HEK293 (cell line): ENCODE measurements at regions not wholly inside any gene's neighbourhood (a gene's known extent, or its start where the extent isn't known, plus 50 kb on each side); places are given as distances from the start of the nearest gene placed in this dataset.
A peak's percentile ranks its signal among the peaks of the same experiment; 100 is the strongest.

ENCODE experiments used
- CTCF ChIA-PET: fragments of 350-600 bp; formaldehyde crosslinking; extraction: SDS; loops from one replicate; lab custom pipeline; 2021; ENCODE audit warnings: antibody characterized with exemption; lab: Yijun Ruan, JAX
- POLR2A ChIA-PET: fragments of 300-600 bp; formaldehyde crosslinking; extraction: SDS; loops from one replicate; lab custom pipeline; 2020; ENCODE audit warnings: antibody characterized with exemption, inconsistent platforms; lab: Yijun Ruan, JAX
- H3K27ac ChIP-seq: fragments of 200-500 bp; sonication (Bioruptor generic); 2 replicates; pipeline ENCODE4 v1.5.1; 2014; ENCODE audit warnings: low read depth, low read length, control low read depth, inconsistent platforms; ENCODE audit errors: extremely low read depth
- H3K36me3 ChIP-seq, 2 experiments: fragments of 200-500 bp in 1 of 2; sonication (Bioruptor generic) in 1 of 2; 1 replicate in 1 of 2; 2 replicates in 1 of 2; pipeline ENCODE4 v1.5.1; 2014 to 2017; ENCODE audit warnings: inconsistent platforms in 2 of 2, low read length in 2 of 2; ENCODE audit not compliant: control insufficient read depth in 2 of 2, insufficient read depth in 1 of 2
- H3K4me1 ChIP-seq: fragments of 200-500 bp; sonication (Bioruptor generic); 2 replicates; pipeline ENCODE4 v1.5.1; 2014; ENCODE audit warnings: mild to moderate bottlenecking, low read length, inconsistent platforms; ENCODE audit not compliant: control insufficient read depth, insufficient read depth
- H3K4me3 ChIP-seq: 2 replicates; pipeline ENCODE4 v1.5.1; 2011; ENCODE audit warnings: low read depth, mild to moderate bottlenecking, control low read depth, low read length, moderate library complexity
- H3K9me3 ChIP-seq: fragments of 200-500 bp; sonication (Bioruptor generic); 2 replicates; pipeline ENCODE4 v1.5.1; 2014; ENCODE audit warnings: low read depth, low read length, inconsistent platforms; ENCODE audit not compliant: control insufficient read depth, insufficient read depth
- GLIS2 ChIP-seq: fragments of 450-650 bp; formaldehyde crosslinking; IDR thresholded peaks from 2 replicates; pipeline ENCODE4 v1.5.1; 2016; ENCODE audit warnings: missing biosample characterization, missing genetic modification characterization
- SP3 ChIP-seq: fragments of 450-650 bp; formaldehyde crosslinking; IDR thresholded peaks from 2 replicates; pipeline ENCODE4 v1.5.1; 2016; ENCODE audit warnings: missing biosample characterization, missing genetic modification characterization
- ZFP3 ChIP-seq: fragments of 450-650 bp; formaldehyde crosslinking; IDR thresholded peaks from 2 replicates; pipeline ENCODE4 v1.5.1; 2016; ENCODE audit warnings: low read depth, missing biosample characterization, missing genetic modification characterization
- ZFP69B ChIP-seq: fragments of 450-650 bp; formaldehyde crosslinking; IDR thresholded peaks from 2 replicates; pipeline ENCODE4 v1.5.1; 2016; ENCODE audit warnings: missing biosample characterization, missing genetic modification characterization
- ZNF132 ChIP-seq: fragments of 450-650 bp; formaldehyde crosslinking; IDR thresholded peaks from 2 replicates; pipeline ENCODE4 v1.5.1; 2017; ENCODE audit warnings: missing biosample characterization, missing genetic modification characterization, borderline replicate concordance
- ZNF169 ChIP-seq: fragments of 450-650 bp; formaldehyde crosslinking; IDR thresholded peaks from 2 replicates; pipeline ENCODE4 v1.5.1; 2016; ENCODE audit warnings: missing biosample characterization, missing genetic modification characterization
- ZNF18 ChIP-seq: fragments of 450-650 bp; formaldehyde crosslinking; IDR thresholded peaks from 2 replicates; pipeline ENCODE4 v1.5.1; 2016; ENCODE audit warnings: missing biosample characterization, missing genetic modification characterization
- ZNF214 ChIP-seq: fragments of 450-650 bp; formaldehyde crosslinking; IDR thresholded peaks from 2 replicates; pipeline ENCODE4 v1.5.1; 2017; ENCODE audit warnings: missing biosample characterization, mild to moderate bottlenecking, missing genetic modification characterization, borderline replicate concordance
- ZNF266 ChIP-seq: fragments of 450-650 bp; formaldehyde crosslinking; IDR thresholded peaks from 2 replicates; pipeline ENCODE4 v1.5.1; 2016; ENCODE audit warnings: missing biosample characterization, missing genetic modification characterization, low read depth
- ZNF449 ChIP-seq: fragments of 450-650 bp; formaldehyde crosslinking; IDR thresholded peaks from 2 replicates; pipeline ENCODE4 v1.5.1; 2017; ENCODE audit warnings: missing biosample characterization, mild to moderate bottlenecking, missing genetic modification characterization, moderate library complexity
- ZNF510 ChIP-seq: fragments of 450-650 bp; formaldehyde crosslinking; IDR thresholded peaks from 2 replicates; pipeline ENCODE4 v1.5.1; 2018; ENCODE audit warnings: mild to moderate bottlenecking, missing genetic modification characterization, missing biosample characterization; ENCODE audit not compliant: insufficient replicate concordance
- ZNF660 ChIP-seq: fragments of 450-650 bp; IDR thresholded peaks from 2 replicates; pipeline ENCODE4 v1.5.1; 2018; ENCODE audit warnings: missing biosample characterization, mild to moderate bottlenecking, missing genetic modification characterization
- ZNF664 ChIP-seq: fragments of 450-650 bp; formaldehyde crosslinking; IDR thresholded peaks from 2 replicates; pipeline ENCODE4 v1.5.1; 2016; ENCODE audit warnings: missing biosample characterization, missing genetic modification characterization
- ZNF692 ChIP-seq: fragments of 450-650 bp; formaldehyde crosslinking; IDR thresholded peaks from 2 replicates; pipeline ENCODE4 v1.5.1; 2016; ENCODE audit warnings: missing biosample characterization, missing genetic modification characterization
- ZNF701 ChIP-seq: fragments of 450-650 bp; formaldehyde crosslinking; IDR thresholded peaks from 2 replicates; pipeline ENCODE4 v1.5.1; 2016; ENCODE audit warnings: missing biosample characterization, missing genetic modification characterization
- ZSCAN4 ChIP-seq: fragments of 450-650 bp; formaldehyde crosslinking; IDR thresholded peaks from 2 replicates; pipeline ENCODE4 v1.5.1; 2017; ENCODE audit warnings: missing biosample characterization, missing genetic modification characterization
- ZSCAN5A ChIP-seq: fragments of 450-650 bp; formaldehyde crosslinking; IDR thresholded peaks from 2 replicates; pipeline ENCODE4 v1.5.1; 2016; ENCODE audit warnings: missing biosample characterization, missing genetic modification characterization

- TF ChIP-seq ZNF664 (tag by site-specific recombination) (no peak), ZNF510 (tag by site-specific recombination) (no peak), ZNF660 (no peak), GLIS2 (tag by site-specific recombination) (no peak)
Observed at GRCh38 chr21:31594279-31594678, 65.2 kb upstream of the SOD1 start (continued).

- H3K36me3 ChIP-seq = no peaks in the 10 kb centered on the region
- H3K9me3 ChIP-seq = no peaks in the 10 kb centered on the region
- no peak overlapping the region for H3K4me3 ChIP-seq
- H3K27ac ChIP-seq = no peak overlapping the region
- ChIA-PET CTCF (interaction anchor here (0.8 to 2.1 kb wide), 3 partner anchors 11 to 491 kb away, joined by 4 to 6 read pairs (median 4); no protein-coding TSS in a partner anchor), POLR2A (no interaction called here)
- TF ChIP-seq ZNF266 (tag by site-specific recombination) (no peak), ZNF701 (tag by site-specific recombination) (no peak), ZNF692 (tag by site-specific recombination) (peak; percentile 82), ZFP3 (tag by site-specific recombination) (no peak), ZNF132 (tag by site-specific recombination) (no peak), ZFP69B (tag by site-specific recombination) (peak; percentile 65; the same call in 1 of the 2 replicates)
- H3K4me1 ChIP-seq = no peaks in the 10 kb centered on the region
Observed at GRCh38 chr21:31592963-31593560, 66.4 kb upstream of the SOD1 start.

- ChIA-PET CTCF (interaction anchor here (0.7 to 2.1 kb wide), 5 partner anchors 12 to 491 kb away, joined by 4 to 6 read pairs (median 4); no protein-coding TSS in a partner anchor), POLR2A (no interaction called here)
- TF ChIP-seq ZNF214 (tag by site-specific recombination) (no peak), ZSCAN5A (tag by site-specific recombination) (no peak), ZNF169 (no peak), ZNF266 (tag by site-specific recombination) (no peak)
- no peaks in the 10 kb centered on the region for H3K4me1 ChIP-seq
- H3K36me3 ChIP-seq = no peaks in the 10 kb centered on the region
- no peaks in the 10 kb centered on the region for H3K9me3 ChIP-seq
- no peak overlapping the region for H3K27ac ChIP-seq
- no peak overlapping the region for H3K4me3 ChIP-seq
Observed at GRCh38 chr21:31592516-31592915, 67.0 kb upstream of the SOD1 start.

GRCh38 chr21:31589820-31590219 is 69.7 kb upstream of the SOD1 start:
- TF ChIP-seq SP3 (tag by site-specific recombination) (no peak), ZSCAN4 (tag by site-specific recombination) (0 out of 2 replicates have a peak, but pooled peaks have one; percentile 16), ZNF449 (tag by site-specific recombination) (peak; percentile 67; the same call in 1 of the 2 replicates), ZNF18 (tag by site-specific recombination) (peak; percentile 74)
- no peaks in the 10 kb centered on the region for H3K9me3 ChIP-seq
- no peak overlapping the region for H3K27ac ChIP-seq
- POLR2A ChIA-PET = no interaction called here
- no peaks in the 10 kb centered on the region for H3K36me3 ChIP-seq
- CTCF ChIA-PET = interaction anchor here (3.0 kb wide), 1 partner anchor 9 kb away, joined by 25 read pairs; no protein-coding TSS in a partner anchor
- no peak overlapping the region for H3K4me3 ChIP-seq
- no peaks in the 10 kb centered on the region for H3K4me1 ChIP-seq
